KBM-7 (cell line): ENCODE measurements at regions not wholly inside any gene's neighbourhood (a gene's known extent, or its start where the extent isn't known, plus 50 kb on each side); places are given as distances from the start of the nearest gene placed in this dataset.
A peak's percentile ranks its signal among the peaks of the same experiment; 100 is the strongest.

Source experiments
- DNase-seq: peaks from one replicate; pipeline ENCODE4 v3.0.0-alpha.2; 2015
- in situ Hi-C: fragments of 300-500 bp; cut with MboI; formaldehyde crosslinking; loops from 2 replicates; pipeline ENCODE4 v1.14.3; 2020; ENCODE audit warnings: low sequenced_read_pairs, low pct_unique_long_range_greater_than_20kb, mixed read lengths

DNA sequence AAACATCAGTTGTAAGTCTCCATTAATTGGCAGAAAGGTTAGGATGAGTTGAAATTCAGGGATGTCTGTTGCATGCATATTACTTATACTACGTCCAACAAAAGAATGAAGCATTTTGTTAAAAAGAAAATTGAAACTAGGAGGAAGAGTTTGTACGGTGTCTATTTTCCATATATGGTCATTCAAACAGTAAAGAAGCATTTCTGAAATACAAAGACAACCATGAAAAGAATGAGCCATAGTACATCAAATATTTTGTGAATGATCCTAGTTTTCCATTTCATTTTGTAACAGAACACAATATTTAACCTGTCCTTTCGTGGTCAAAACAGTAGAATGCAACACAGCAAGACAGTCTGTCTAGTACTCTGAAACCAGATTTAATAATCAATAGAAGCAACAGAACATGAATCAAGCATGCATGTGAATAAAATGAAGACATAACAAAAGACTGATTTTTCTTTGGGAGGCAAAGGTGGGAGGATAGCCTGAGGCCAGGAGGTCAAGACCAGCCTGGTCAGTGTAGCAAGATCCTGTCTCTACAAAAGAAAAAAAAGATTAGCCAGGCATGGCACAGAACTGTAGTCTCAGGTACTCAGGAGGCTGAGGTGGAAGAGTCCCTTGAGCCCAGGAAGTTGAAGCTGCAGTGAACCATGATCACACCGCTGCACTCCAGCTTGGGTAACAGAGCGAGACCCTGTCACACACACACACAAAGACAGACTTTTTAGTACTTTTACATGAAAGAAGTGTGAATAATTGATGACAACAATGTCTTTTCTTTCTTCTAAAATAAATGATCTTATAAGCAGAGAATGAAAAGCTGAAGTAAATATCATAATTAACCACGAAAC, 156.0 kb downstream of the LRIG3 start:
- no peak for DNase-seq
- in situ Hi-C loops = no loop called here

DNA sequence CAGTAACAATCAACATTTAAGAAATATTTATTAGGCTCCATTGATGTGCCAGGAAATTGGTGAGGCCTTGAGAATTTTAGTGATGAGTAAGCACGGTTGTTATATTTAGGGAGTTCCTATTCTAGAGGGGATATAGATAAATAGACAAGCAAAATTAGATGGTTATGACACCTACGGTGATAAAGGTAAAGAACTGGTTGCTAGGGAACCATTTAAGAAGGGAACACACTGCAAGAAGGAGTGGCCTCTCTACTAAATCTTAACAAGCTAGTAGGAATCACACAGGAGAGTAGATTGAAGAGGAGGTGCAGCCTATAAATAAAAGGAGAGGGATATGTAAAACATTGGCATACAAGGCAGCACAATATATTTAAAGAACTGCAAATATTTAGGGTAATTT, 155.2 kb downstream of the LRIG3 start:
- in situ Hi-C loops = no loop called here
- no peak for DNase-seq

DNA sequence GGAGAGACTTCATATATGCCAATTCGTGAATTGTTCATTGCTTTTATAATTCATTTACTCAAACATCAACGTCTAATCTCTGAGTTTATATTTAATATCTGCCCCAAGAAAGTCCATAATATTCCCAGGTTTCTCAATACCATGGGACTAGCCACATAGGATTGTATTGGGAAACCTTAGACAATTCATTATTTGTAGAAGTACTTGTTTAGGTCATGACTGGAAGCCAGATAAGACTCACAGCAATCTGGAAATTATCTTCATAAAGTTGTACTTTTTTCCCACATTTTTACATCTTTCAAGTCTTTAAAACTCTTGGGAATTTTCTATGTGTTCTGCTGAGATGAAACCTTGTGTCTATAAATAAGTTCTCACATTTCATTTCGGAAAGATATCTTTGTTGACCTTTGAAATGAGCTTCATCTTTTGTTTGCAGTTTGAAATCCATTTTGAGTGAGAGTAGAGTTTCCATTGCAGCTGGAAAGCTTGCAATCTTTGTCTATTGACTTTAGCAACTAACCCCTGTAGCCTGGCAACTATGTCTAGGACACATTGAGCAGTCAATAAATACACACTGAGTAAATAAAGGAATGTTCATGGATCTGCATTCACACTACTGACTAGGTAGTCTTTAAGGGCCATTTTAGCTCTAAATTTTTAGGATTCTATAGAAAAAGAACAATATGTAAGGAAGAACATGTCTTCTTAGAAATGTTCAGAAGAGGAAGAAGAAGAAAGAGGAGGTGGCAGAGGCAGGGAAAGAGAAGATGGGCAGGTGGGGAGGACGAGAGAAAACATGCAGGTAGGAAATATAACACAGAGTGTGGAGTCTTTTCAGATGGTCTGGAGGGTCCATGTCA, 154.4 kb downstream of the LRIG3 start:
- in situ Hi-C loops = no loop called here
- DNase-seq = no peak

DNA sequence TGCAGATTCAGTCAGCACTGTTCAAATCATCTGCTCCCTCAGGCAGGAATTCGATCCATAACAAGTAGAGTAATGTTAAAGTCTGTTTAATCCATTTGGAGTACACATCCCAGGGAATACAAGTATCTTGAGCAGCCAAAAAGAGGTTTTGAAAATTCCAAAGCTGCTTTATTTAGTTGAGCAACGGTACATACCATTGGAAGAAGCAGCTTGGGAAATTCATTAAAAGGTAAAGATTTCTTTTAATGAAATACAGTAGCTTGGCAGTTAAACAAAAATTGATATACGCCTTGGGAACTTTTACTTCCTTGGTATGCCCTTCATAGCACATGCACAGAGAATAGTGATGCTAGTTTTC, 153.8 kb downstream of the LRIG3 start:
- DNase-seq = no peak
- in situ Hi-C loops = no loop called here

DNA sequence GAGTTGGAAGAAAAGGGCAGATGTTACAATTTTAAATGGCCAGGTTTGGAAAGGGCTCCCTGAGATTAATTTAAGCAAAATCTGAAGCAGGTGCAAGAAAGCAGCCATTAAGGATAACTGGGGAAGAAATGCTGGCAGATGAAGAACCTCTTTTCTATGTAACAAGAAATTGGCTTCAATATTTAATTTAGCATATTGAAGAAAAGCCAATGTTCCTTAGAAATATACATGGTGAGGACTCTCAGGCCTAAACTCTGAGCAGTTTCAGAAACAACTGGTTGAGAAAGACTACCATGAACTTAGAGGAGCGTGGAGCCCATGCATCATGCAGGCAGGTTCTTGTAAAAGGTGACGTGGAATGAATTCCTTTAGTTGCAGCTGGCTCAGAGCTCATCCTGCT, 152.8 kb downstream of the LRIG3 start:
- DNase-seq = no peak
- in situ Hi-C loops = no loop called here

DNA sequence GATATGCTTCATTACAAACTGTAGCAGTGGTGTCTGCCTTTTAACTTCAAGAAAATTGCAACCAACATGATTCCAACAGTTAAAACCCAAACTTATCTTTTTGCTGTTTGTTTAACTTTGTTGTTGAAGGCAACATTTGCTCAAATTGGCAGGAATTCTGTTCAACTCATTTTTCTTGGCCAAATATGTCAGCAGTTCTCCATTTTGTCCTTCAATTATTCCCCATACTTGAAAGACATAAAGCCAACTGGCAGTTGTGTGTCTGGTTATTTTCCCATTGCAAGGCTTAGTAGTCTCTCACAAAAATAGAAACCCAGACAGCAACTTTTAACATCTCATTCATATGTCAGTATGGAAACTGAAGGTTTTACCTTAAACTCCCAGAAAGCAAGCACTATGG, 146.3 kb downstream of the LRIG3 start:
- no peak for DNase-seq
- in situ Hi-C loops = no loop called here

DNA sequence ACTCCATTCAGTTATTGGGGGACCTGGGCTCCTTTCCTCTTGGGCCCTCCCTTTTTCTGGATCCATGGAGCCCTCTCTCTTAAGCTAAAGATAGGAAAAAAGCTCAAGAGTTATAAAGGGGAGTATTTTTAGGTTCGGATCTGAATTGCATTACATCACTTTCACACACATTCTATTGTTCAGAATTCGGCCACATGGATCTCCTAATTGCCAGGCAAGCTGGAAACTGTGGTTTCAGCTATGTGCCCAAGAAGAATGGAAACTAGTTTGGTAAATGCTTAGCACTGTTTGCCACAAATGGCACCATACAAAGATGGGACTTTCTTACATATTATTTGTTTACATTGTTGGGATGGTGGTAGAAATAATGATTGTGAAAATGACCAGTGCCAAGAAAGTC, 145.6 kb downstream of the LRIG3 start:
- DNase-seq = no peak
- in situ Hi-C loops = no loop called here

DNA sequence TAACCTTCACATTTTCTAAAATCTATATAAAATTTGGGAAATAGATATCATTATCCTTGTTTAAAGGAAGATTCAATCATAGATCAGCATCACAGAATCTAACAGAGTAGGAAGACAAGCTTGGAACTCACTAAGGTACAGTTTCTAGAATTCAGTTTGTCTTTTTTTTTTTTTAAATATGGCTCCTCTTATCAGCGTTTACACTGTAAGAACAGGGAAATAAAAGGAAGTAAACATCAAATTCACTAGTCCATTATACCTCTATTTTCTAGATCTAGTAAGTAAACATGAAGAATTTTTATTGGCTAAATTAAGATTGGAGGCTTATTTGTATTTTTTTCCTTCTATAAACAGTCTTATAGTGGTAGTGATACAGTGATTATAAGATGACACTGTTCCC, 144.9 kb downstream of the LRIG3 start:
- no peak for DNase-seq
- in situ Hi-C loops = no loop called here

DNA sequence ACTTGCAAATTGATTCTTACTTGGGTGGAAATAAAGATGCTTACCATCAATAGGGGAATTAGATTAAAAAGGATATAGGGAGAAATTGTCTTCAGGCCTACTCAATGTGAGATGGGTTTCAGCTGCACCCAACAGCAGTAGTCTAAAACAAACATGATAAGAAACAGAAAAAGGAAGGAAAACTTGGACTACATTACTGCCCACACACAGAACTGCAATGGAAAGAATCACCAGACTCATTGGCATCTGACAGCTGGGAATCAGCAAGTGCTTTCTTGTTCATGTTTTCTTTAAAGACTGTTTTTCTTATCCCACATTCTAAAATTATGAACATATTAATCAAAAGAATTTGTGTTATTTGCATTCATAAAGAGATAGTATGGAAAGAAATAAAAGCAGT, 144.2 kb downstream of the LRIG3 start:
- in situ Hi-C loops = no loop called here
- DNase-seq = no peak

DNA sequence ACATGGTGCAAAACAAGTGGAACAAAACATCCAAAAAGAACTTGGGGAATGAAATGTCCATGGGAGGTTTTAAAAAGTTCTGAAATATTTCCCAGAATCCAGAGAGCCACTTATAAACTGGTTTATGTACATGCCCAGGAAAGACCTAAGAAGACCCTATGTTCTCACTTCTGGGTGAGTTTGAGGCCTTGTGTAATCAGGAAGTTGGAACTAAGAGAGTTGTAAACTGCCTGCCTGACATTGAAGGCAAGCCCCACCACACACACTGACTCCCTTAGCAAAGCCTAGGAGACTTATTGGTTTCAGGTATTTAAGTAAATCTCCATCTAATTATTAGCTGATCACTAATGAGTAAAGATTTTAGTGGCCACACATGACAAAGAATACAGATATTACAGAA, 142.5 kb downstream of the LRIG3 start:
- in situ Hi-C loops = no loop called here
- DNase-seq = no peak

DNA sequence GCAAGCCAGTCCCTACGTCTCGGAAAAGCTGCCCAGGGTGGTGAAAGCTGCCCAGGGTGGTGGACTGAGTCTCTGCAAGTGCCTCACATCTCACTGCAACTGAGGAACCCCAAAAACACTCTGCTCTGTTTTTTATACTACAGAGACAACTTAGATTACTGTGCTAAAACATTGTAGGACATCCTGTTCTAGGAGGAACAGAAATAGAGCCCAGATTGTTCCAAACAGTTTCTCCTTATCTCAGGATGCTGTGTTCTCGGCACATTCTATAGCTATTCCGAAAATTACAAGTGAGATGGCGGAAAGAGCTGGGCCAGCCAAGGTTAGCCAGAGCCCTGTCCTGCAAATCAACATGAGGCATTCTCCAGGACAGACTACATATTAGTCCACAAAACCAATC, 138.7 kb downstream of the LRIG3 start:
- in situ Hi-C loops = no loop called here

DNA sequence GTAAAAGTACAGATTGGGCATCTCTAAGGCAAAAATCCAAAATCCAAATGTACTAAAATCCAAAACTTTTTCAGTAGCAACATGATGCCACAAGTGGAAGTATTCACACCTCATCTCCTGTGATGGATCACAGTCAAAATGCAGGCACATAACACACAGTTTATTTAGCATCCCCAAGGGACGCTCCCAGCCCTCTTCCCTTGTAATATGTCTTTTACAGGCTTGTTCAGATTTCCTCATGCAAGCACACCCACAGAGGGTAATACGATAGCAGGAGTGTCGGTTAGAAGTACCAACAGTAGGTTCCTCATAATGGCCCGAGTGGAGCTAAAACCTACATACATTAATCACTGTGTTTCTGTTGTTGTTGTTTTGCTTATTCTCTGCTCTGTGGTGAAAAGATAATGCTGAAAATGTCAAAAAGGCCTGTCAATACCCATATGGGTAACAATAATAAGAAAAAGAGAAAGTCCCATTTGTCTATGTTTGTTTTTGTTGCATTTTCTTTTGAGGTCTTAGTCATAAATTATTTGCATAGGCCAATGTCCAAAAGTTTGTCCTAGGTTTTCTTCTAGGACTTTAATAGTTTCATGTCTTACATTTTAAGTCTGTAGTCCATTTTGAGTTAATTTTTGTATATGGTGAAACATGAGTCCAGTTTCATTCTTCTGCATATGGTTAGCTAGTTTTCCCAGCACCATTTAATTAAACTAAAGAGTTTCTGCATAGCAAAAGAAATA, 133.1 kb downstream of the LRIG3 start:
- DNase-seq = no peak
- in situ Hi-C loops = no loop called here

More for the DNA sequence above, 138.7 kb downstream of the LRIG3 start:
- no peak for DNase-seq

DNA sequence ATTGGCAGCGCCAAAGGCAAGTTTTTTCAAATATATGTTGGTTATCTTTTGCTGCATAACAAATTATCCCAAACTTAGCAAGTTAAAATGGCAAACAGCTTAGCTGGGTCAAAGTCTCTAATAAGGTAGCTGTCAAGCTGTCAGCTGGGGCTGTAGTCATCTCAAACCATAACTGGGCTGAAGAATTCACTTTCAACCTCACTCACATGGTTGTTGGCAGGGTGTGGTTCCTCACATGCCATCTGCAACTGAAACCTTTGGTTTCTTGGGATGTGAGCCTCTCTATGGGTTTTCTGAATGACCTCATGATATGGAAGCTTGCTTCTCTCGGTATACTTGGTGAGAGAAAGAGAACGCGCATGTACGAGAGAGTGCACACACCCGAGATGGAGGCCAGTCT, 125.4 kb downstream of the LRIG3 start:
- no peak for DNase-seq
- in situ Hi-C loops = no loop called here

DNA sequence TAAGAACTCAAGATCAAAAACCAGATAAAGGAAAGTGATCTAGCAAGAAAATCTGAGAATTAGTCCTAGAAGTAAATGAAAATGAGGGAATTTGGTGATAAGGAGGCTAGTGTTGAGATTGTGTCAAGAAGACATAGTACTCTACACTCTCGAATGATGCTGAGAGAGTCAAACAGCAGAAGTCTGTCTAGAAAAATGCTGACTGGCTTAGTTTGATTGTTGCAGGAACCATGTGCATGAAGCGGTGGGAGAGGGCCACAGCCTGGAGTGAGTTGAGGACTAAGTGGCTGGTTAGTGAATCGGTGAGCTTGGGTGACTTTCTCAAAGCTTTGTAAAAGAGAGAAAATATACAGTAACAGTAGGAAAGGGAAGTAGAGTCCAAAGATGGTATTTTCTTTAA, 124.5 kb downstream of the LRIG3 start:
- no peak for DNase-seq
- in situ Hi-C loops = no loop called here

DNA sequence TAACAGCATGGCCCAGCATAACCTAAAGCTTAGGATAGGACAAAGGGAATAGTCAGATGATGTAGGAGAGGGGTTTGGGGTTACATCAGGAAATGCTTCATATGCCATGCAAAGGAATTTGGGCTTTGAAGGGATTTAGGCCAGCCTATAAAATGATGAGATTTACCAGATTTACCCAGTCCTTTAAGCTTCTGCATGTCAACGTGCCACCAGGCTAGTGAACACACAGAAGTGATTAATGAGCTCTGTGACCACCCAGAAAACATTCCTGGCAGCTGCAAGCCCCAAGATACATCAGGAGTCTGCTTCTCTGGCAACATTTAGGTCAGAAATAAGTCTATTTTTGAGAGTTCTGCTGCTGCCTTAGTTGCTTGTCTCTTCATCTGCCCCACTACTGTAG, 118.3 kb downstream of the LRIG3 start:
- in situ Hi-C loops = no loop called here
- DNase-seq = no peak

DNA sequence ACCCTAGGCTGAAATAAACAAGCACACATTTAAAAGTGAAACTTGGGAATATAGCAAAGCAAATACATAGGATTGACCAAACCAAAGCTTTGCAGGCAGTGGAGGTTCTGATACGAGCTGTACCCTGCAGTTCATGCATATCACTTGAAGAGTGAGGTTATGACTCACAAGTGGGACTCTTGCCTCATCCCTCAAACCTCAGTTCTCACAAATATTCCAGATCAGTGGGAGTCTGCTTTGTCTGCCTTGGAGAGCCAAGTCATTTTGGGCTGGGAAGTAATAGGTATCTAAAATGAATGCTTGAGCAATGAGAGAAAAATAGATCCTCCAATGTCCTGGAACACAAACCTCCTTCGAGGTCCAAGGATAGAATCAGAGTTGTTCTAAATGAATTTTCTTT, 116.4 kb downstream of the LRIG3 start:
- no peak for DNase-seq
- in situ Hi-C loops = no loop called here

DNA sequence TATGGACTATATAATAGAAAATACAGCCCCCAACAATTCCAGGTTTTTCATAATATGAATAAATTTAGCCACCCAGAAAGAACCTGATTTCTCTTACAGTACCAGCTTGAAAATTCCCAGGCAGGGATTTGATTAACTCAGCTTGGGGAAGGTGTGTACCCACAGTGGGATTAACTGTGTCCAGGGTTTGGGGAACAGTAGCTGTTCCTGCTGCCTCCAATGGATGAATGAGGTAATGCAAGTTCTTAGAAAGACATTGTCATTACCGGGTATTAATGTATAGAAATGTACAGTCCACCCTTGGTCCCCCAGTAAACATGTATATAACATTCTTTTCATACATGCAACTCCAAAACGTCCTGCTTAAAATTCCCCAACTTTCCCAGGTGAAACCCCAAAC, 115.6 kb downstream of the LRIG3 start:
- in situ Hi-C loops = no loop called here
- peak; percentile 3 for DNase-seq

DNA sequence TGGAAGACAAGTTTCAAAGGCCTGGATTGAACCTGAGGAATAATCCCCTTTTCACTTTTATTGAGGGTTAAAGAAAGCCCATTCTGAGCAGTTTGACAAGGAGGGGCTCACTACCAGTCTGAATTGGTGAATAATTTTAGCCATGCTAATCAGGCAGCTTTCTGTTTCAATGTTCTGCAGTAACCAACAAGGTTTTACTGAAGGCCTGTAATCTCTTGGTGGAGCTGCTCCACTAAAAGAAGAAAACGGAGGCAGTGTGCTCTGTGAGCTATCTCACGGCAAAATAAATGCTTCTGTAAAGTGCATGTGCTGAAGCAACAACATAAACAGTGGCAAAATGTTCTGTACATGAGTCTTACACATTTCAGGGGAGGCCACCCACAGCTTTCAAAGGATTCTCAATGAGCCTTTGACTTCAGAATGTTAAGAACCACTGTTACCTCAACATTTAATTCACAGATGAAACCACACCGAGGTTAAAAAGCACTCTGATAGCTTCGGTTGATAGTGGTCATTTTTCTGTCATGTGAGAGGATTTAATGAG, 111.2 kb downstream of the LRIG3 start:
- no peak for DNase-seq
- in situ Hi-C loops = no loop called here

DNA sequence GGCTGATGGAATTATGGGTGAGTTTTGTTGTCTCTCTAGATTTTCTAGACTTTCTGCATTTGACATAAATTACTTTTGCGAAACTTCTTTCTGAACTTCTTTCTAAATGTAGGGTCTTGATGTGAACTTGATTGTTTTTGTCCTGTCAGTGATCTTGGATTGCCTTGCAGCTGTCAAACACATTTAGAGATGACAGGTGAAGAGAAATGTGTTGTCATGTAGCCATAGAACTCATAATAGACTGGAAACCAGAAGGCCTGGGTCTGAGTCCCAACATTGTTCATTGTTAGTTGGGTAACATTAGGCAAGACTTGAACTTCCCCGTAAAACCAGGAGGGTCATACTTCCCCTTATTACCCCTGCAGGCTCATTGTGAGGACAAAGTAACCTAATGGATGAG, 109.0 kb downstream of the LRIG3 start:
- in situ Hi-C loops = no loop called here
- DNase-seq = no peak

DNA sequence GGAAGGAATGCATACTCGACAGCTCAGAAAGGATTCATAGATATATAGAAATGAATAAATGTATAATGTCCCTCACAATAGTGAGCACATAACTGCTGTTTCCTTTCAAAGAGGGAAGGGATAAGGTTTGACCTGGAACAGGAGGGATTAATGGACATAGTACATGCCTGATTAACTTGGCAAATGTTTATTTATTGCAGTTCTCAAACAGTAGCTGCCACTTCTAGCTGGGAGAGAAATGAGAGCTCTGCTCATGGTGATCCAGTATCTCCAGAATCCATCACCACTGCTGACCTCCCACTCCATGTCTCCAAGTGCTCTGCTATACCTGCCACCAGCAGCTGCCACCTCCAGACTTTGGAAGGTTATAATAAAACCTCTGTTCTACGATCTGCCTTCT, 108.1 kb downstream of the LRIG3 start:
- in situ Hi-C loops = no loop called here
- DNase-seq = no peak
